ENCODE measurements at regions not wholly inside any gene's neighbourhood (a gene's known extent, or its start where the extent isn't known, plus 50 kb on each side); places are given as distances from the start of the nearest gene placed in this dataset.

DNA sequence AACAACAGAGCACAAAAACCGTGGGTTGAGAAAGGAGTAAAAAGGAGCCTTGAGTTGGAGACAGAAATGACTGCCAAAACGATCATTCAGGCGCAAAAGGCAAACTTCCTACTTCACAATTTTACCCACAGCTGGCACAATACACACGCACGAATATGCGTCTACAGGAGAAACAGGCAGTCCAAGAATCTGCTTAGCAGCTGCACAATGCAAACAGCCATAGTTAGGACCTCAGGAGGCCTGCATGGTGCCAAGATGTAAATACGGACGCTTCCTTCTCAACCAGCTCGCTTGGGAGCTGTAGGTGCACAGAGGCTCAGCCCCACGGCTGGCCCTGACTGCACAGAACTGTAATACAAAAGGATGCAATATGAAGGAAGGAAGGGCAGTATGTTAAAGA, 250.1 kb upstream of the CAND1 start:
- Mint-ChIP-seq H3K27ac (no peak overlapping the region), H3K27me3 (peaks cover 10% of the 10 kb centered on the region), H3K36me3 (ENCODE audit: low read depth) (no peaks in the 10 kb centered on the region), H3K4me3 (no peak overlapping the region), H3K4me1 (no peaks in the 10 kb centered on the region), H3K9me3 (no peaks in the 10 kb centered on the region)
- TF ChIP-seq, protein P1, sequence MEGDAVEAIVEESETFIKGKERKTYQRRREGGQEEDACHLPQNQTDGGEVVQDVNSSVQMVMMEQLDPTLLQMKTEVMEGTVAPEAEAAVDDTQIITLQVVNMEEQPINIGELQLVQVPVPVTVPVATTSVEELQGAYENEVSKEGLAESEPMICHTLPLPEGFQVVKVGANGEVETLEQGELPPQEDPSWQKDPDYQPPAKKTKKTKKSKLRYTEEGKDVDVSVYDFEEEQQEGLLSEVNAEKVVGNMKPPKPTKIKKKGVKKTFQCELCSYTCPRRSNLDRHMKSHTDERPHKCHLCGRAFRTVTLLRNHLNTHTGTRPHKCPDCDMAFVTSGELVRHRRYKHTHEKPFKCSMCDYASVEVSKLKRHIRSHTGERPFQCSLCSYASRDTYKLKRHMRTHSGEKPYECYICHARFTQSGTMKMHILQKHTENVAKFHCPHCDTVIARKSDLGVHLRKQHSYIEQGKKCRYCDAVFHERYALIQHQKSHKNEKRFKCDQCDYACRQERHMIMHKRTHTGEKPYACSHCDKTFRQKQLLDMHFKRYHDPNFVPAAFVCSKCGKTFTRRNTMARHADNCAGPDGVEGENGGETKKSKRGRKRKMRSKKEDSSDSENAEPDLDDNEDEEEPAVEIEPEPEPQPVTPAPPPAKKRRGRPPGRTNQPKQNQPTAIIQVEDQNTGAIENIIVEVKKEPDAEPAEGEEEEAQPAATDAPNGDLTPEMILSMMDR (IDR thresholded peaks at IDR 0.05), result no peak
- CTCF ChIA-PET, result no interaction called here
- intact Hi-C loops (cut with micrococcal nuclease), result no loop called here
- DNase-seq (no peak), ATAC-seq (ENCODE audit: low read depth) (no peak)
- POLR2A ChIA-PET, result no interaction called here

GRCh38 chr12:67025543-67026114, 243.5 kb upstream of the CAND1 start:
- ATAC-seq (ENCODE audit: low read depth), result peak; percentile 37
- Mint-ChIP-seq H3K36me3 (ENCODE audit: low read depth) (no peaks in the 10 kb centered on the region), H3K27ac (no peak overlapping the region), H3K4me3 (no peak overlapping the region), H3K27me3 (peaks cover 18% of the 10 kb centered on the region), H3K4me1 (no peaks in the 10 kb centered on the region), H3K9me3 (no peaks in the 10 kb centered on the region)
- no peak for DNase-seq
- ChIA-PET POLR2A (no interaction called here), CTCF (interaction anchor here (0.7 to 1.2 kb wide), 4 partner anchors 9 to 917 kb away, joined by 3 to 4 read pairs (median 3); partner anchors contain the start of gene CAND1)
- TF ChIP-seq, protein P1 (IDR thresholded peaks at IDR 0.05), result no peak
- intact Hi-C loops (cut with micrococcal nuclease), result no loop called here

DNA sequence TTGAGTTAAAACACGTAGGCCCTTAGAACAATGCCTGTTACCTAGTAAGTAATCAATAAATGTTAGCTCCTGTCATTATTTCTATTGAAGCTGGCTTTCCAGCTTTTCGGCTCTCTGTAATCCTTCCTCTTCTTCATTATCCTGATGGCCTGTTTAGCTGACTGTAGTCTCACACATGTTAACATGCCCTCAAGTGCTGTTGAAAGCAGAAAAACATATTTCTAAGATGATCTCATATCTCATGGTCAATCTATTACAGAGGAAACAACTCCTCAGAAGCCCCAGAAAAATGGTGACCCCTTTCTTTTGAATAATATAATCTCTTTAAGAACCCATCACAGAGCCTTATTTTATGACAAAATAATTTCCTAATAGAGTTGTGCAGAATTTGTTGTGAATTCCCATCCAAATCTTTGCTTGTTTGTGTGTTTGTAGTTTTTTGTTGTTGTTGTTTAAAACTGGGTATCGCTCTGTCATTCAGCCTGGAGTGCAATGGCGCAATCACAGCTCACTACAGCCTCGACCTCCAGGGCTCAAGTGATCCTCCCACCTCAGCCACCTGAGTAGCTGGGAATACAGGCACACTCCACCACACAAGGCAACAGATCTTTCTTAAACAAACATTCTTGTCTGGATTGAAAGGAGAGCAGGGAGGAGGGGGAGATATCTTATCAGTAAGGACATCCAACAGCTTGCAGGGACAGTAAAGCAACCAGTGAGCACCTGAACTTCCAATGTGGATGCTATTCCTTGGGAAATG, 242.5 kb upstream of the CAND1 start:
- CTCF ChIA-PET, result interaction anchor here (0.8 to 1.1 kb wide), 2 partner anchors 13 to 916 kb away, joined by 3 read pairs; no protein-coding TSS in a partner anchor
- TF ChIP-seq, protein P1 (IDR thresholded peaks at IDR 0.05), result no peak
- H3K27ac Mint-ChIP-seq, result no peak overlapping the region
- ATAC-seq (ENCODE audit: low read depth), result no peak
- intact Hi-C loops (cut with micrococcal nuclease), result no loop called here
- H3K27me3 Mint-ChIP-seq, result peaks cover 18% of the 10 kb centered on the region
- H3K36me3 Mint-ChIP-seq (ENCODE audit: low read depth), result no peaks in the 10 kb centered on the region
- no peaks in the 10 kb centered on the region for H3K9me3 Mint-ChIP-seq
- H3K4me3 Mint-ChIP-seq, result no peak overlapping the region
- POLR2A ChIA-PET, result no interaction called here
- DNase-seq, result no peak
- H3K4me1 Mint-ChIP-seq, result no peaks in the 10 kb centered on the region

DNA sequence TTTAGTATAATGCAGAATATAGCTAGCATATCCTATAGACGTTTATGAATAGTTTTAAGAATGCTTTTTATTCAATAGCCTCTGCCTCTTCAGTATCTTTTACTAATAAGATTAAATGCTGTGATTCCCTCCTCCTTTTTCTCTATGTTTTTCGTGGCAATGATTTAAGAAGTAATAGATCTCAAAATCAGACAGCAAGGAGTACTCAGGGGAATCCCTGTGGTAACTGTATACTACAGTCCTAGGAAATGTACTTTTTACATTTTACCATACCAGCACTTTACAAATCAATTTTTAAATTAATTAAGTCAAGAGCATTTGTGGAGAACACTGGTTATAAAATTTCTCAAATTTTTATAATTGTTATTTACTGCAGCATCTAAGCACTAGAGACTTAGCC, 240.6 kb upstream of the CAND1 start:
- no peak for ATAC-seq (ENCODE audit: low read depth)
- intact Hi-C loops (cut with micrococcal nuclease), result no loop called here
- Mint-ChIP-seq H3K9me3 (no peaks in the 10 kb centered on the region), H3K27ac (no peak overlapping the region), H3K4me3 (no peak overlapping the region), H3K4me1 (no peaks in the 10 kb centered on the region), H3K27me3 (peaks cover 19% of the 10 kb centered on the region), H3K36me3 (ENCODE audit: low read depth) (no peaks in the 10 kb centered on the region)
- ChIA-PET CTCF (no interaction called here), POLR2A (no interaction called here)
- DNase-seq, result no peak
- TF ChIP-seq, protein P1 (IDR thresholded peaks at IDR 0.05), result no peak

- Mint-ChIP-seq H3K4me3 (no peak overlapping the region), H3K27me3 (peaks cover 3% of the 10 kb centered on the region), H3K4me1 (no peaks in the 10 kb centered on the region), H3K36me3 (ENCODE audit: low read depth) (no peaks in the 10 kb centered on the region), H3K27ac (no peak overlapping the region), H3K9me3 (no peaks in the 10 kb centered on the region)
- CTCF ChIA-PET, result interaction anchor here (1.0 kb wide), 1 partner anchor 9 kb away, joined by 3 read pairs; no protein-coding TSS in a partner anchor
- TF ChIP-seq, protein P1 (IDR thresholded peaks at IDR 0.05), result no peak
- no peak for ATAC-seq (ENCODE audit: low read depth)
- intact Hi-C loops (cut with micrococcal nuclease), result no loop called here
- POLR2A ChIA-PET, result no interaction called here
- DNase-seq, result no peak
Observed at GRCh38 chr12:67034110-67034879, 234.9 kb upstream of the CAND1 start.
